ENCODE measurements at regions not wholly inside any gene's neighbourhood (a gene's known extent, or its start where the extent isn't known, plus 50 kb on each side); places are given as distances from the start of the nearest gene placed in this dataset.
A peak's percentile ranks its signal among the peaks of the same experiment; 100 is the strongest.

DNA sequence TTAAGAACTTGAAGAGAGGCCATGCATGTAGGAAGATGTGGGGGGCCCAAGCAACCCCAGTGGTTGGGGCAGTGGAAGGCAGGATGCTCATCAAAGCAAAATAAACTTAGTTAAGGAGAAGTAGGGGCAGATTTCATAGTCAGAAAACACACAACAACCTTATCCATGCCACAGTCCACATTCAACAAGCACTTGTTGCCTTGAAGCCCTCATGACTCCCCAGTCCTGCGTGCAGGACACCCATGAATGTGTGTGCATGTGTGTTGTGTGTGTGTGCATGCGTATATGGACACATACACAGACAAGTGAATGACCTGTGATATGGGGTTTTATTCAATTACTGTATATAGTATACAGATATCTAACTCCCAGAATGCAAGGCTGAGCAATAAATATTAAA, 186.9 kb downstream of the PSMG1 start:
- DNase-seq = no peak

DNA sequence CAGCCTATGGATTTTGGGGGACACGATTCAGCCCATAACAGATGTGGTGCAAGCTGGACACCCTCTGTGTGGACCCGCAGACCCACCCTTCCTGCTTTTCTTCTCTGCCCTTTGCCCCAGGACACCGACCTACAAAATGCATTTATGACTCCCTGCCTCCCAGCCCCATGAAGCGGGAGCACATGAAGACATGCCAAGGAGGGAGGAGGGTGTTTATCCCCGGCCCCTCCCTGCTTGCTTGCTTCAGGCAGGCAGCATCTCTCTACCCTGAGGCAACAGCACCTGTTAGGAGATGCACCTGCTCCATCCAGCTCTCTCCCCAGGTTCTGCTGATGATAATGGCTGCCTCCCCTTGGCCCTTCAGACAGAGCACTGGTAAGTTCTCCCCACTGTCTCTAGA, 187.5 kb downstream of the PSMG1 start:
- DNase-seq = peak; percentile 89

DNA sequence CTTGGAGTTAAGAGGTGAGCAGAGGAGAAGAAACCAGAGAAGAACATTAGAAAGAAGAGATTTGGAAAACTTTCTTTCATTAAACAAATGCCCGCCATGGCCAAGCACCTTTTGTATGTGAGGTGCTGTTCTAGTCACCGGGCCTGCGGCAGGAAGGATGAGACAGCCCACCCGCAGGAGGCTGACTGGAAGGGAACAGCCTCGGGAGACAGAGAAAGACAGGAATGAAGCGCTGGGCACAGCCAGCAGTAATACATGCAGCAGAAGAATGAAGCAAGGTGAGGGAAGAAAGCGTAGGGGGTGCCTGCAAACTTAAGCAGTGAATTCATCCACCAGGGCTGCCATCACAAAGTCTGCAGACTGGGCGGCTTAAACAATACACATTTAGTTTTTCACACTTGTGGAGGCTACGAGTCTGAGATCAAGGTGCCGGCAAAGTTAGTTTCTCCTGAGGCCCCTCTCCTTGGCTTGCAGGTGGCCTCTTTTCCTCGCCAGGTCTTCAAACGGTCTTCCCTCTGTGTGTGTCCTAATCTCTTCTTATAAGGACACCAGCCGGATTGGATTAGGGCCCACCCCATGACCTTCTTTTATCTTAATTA, 188.1 kb downstream of the PSMG1 start:
- no peak for DNase-seq

DNA sequence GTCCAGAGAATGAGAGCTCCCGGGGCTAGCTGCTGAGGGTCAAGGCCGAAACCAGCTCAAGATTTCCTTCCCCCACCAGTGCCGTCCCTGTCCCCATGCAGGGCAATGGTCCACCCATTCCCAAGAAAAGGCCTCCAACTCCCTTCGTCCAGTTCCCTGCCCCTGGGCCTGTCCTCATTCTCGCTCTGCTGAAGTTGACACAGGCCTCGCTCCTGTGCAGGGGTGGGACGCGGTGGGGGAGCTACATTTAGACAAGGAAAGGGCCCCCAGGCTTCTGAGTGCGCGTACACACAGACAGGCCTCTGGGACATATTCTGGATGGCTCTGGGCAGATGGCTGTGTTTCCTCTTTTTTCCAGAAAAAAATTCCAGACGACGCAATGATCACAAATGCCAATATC, 188.3 kb downstream of the ETS2 start:
- DNase-seq = no peak

DNA sequence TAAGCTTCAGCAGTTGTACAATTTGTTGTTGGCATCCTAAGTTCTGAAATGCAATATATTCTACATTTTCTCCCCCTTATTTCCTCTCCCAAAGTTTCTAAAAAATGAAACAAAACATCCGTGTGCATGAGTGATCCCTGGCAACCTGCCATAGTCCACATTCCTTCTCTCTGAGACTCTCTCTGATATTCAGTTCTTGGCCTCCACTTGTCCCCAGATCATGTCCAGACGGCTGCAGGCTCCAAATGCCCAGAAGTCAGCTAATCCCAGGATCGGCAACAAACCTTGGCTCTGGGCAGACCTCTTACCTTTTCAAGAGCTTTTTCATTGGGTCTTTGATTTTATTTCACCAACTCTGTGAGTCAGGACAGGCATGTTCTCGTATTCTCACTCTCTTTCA, 187.8 kb downstream of the ETS2 start:
- DNase-seq = no peak

DNA sequence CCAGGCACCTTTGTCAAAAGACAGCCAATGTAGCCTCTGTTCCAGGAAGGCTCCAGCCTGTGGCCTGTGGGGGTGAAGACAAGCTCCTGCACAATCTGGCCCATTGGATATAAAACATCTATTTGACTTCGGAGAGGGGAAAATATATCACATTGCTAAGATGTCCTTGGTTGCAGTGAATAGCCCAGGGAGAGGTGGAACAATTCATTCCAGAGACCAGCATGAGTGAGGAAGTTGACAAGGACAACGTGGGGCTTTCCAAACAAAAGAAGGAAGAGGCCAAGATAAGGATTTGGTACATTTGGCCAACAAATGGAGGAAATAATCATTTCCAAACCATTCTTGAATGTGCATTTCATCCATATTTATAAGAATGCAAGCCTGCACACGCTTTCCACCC, 187.0 kb downstream of the ETS2 start:
- DNase-seq = no peak

DNA sequence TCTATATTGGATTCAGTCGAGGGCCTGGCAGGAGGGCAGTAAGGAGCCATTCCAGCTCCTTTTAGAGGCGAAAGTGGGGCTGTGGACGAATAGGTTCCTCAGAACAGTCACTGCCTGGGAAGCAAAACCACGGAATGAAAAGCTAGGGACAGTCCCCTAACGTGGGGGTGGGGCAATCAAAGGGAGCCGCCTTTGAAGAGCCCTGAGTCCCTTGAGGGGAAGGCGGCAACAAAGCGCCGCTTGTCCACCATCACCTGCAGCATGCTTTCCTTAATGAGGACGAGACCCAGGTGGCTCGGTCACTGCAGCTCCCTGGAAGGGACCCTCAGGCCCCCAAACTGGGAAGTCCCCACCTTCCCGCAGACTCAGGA, 184.7 kb downstream of the ETS2 start:
- peak; percentile 85 for DNase-seq

DNA sequence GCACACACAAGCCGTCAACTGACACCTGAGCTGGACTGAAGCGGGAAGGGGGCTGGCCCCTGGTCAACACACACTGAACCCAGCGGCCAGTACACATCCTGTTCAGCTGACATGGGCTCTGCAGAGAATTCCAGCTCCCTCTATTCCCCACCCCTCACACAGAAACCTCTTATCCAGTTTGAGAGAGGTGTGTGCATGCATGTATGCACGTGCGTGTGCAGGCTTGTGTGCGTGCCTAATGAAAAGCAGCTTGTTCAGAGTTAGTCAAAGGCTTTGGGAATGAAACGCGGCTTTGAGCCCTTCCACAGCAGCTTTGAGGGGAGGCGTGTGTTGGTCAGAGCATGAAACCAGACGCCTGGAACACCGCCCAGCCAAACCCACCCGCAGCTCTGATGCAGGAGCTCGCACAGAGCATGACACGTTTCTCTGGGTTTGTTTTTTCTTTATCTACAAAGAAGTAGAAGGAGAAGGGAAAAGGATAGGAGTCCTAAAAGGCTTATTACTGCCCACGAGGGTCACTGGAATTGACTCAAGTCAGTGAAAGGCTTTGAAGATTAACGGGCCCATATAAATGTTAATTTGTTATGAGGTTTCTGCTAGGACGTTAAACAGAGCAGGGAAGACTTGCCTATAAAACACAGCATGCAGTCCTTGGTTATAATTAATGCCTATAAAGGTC, 184.2 kb downstream of the ETS2 start:
- DNase-seq = peak; percentile 90

DNA sequence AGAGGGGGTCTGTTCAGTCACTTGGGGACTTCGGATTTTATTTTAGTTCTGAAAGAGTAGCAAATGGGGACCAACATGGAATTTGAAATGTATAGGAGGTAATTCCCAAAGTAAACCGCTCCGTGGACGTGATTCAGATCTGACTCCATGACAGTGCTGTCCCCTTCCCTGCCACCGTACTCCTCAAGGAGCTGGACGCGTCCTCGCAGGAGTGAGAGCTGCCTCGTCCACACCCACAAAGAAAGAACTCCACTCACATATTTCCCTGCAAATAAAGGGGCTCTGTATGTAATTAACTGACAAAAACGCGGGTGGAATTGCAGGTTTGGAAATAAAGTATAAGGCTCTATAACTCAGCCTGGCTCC, 183.6 kb downstream of the ETS2 start:
- DNase-seq = no peak

DNA sequence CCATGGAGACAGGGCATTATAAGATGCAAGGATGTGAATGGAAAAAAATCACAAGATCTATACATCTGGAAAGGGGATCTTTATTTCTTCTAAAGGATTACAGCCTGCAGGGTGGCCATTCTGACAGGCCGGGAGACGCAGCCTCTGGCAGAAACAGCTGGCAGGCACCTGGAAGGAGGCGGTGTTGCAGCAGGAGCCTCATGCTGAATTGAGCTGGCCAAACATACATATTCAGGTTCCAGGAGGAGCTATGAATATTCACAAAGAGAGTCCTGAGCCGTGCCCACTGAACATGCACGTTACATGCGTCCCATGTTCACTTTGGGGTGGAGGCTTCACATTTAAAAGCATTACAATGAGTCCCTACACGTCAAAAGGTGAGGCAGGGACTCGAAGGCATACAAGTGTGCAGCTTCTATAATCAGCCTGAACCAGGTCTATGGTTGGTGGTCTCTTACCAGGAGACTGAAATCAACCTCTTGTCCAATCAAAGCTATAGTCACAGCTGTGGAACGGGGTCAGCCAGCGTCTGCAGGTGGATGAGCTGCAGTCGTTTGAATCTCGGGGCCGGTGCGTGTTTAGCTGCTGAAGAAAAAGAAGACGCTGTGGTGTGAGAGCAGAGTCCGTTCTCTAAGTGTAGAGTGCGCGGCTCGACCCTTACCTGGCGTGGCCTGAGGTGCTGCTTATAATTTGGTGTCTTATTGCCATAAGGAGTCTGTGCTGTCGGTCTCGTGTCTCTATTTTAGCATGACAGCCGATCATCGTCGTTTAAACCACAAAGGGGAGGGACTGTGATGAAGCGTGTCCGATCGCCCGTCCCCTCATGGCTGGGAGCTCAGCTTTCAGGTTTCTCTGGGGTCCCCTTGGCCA, 183.0 kb downstream of the ETS2 start:
- peak; percentile 75 for DNase-seq

DNA sequence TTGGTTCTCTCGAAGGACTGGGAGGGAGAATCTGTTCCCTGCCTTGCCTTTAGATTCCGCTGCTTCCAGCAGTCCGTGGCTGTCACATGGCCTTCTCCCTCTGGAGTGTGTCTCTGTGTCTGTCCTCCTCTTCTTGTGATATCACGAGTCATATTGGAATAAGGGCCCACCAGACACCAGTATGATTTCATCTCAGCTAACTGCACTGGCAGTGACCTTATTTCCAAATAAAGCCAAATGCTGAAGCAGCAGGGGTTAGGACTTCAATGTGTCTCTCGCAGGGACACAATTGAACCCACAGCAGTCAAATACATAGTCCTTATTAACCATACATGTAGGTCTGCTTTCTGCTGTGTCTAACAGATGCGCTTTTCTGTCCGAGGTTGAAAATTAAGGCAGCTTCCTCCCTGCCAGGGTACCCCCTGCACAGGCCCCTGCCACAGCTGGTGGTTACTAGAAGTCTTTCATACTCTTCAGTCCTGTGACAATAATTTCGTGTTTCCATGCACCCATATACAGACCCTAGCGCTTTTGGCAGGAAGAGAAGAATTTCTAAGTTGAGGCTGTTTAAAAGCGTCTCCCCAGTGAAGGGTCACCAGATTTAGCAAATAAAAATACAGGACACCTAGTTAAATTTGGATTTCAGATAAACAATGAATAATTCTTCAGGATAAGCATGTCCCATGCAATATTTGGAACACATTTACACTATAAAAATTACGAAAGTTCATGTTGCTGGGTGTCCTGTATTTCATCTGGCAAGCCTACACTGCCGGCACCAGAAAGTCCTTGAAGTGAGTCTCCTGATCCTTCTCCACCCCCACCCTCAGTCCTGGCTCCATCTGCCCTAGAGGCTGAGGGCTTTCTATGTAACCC, 182.1 kb downstream of the ETS2 start:
- DNase-seq = peak; percentile 60

DNA sequence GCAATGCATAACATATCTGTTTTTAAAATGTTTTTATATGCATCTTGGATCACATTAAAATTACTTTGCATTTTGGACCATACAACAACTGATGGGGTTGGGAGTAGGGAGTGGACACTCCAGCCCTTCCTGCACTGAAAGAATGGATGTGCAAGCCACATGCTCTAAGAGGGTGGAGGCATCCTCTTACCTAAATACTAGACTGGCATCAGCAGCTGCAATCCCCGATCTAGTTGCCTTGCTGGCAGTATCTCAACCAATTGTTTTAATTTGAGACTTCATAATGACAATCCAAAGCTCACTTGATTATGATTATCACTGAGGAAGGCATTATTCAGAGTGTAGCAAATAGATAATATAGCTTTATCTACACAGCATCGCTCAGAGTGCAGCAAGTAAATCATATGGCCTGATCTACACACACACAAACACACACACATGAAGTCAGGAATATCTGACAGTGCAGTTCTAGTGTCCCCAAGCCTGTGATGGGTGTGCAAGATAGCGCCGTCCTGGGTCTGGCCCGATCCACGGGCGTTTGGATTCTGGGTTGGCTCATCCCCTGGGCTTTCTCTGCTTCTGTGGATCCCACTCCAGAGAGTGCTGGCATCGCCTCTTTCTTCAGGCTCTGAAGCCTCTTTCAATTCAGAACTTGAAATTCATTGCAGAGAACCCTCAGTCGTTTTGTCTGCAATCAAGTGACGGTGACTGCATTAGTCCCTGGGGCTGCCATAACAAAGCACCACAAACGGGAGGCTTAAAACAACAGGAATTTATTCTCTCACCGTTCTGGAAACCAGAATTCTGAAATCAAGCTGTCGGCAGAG, 181.3 kb downstream of the ETS2 start:
- DNase-seq = peak; percentile 60

DNA sequence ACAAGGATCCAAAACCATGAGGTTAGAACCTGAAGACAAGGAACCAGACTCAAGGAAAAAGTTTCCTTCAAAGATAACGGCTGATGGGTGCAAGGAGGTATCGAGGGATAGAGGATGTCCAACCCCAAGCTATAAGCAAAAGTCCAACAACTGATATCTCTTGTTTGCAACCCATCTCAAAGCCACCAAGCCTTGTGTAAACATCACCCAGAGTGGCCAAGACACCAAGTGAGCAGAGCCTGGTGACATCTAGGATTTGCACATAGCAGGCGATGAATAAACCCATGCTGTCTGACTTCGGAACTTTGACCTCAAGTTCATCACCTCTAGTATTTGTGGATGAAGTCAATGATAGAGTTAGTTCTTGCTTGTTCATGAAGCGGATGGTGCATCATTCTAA, 180.7 kb downstream of the ETS2 start:
- no peak for DNase-seq

DNA sequence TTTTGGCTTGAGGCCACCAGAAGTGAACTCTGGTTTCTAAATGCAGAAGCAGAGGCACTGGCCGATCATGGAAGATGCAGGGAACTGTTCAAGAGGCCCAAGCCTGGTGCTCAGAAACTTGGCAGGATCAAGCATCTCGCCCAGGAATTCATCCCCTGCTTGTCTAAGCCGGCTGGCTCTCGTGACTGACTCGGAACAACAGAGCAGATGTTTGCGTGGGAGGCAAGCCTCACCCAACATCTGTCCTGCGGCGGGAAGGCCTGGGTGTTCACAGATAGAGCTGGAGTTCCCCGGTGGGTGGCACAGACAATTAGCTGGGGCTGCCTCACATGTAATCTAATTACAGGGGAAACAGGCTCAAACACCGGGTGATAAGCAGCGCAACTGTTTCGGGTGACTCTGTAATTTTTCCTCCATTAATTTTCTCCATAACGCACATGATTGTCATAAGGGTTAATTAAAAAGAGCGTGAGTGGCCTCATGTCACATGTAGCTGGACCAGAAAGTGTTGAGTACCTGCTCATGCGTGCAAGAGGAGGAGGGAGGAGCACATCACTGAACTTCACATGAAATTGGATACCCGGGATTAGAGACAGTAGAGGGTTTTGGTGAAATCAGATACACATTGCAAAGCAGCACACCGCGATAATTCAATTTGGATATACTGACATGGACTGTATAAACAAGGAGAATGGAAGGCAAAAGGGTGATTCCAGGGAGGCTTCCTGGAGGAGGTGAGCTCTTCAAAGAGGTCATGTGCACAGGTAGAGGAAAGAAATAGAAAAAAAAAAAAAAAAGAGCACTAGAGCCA, 180.0 kb downstream of the ETS2 start:
- peak; percentile 90 for DNase-seq

DNA sequence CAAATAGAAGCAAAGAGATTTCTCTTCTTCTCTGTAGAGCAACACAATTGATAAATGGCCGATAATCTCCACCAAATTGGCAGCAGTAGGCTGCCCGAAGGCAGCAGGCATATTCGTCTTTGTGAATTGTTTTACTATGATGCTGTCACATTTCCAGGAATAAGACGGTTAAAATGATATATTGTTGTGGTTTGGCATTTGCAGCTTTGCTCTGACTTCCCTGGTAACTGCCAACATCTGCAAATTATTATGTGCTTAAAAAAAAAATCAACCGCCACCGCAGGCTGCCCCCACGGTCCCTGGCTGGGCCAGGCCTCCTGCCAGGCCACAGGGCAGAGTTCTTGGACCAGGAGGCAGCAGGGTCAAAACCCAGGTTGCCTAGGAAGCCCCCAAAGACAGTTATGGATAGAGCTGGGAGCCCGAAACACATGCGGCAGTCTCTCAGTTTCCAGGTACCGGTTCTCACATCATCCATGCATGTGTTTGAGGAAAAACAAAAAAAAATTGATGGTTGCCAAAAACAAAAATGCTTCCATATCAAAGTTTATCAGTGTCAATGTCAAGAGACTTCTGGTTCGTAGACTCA, 179.3 kb downstream of the ETS2 start:
- no peak for DNase-seq

DNA sequence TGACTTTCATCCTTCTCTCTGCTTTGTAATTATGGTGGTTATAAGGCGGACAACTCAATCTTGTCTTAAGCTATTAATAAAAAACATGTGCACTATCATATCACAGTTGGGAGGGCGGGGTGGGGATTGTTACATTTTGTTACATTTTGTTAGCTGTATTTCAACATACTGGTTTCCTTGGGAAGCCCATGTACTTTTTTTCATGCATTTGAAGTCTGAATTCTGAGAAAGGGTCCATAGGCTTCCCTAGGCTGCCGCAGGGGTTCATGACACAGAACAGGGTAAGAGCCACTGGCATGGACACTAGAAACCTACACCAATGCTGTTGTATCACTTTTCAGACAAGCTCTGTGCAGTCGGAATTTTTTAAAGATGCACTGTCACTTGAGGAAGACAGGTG, 178.8 kb downstream of the ETS2 start:
- DNase-seq = no peak

DNA sequence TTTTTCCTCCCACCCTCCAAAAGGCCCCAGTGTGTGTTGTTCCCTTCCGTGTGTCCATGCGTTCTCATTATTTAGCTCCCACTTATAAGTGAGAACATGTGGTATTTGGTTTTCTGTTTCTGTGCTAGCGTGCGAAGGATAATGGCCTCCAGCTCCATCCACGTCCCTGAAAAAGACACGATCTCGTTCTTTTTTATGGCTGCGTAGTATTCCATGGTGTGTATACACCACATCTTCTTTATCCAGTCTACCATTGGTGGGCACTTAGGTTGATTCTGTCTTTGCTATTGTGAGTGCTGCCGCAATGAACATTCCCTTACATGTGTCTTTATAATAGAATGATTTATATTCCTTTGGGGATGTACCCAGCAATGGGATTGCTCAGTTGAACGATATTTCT, 177.8 kb downstream of the ETS2 start:
- no peak for DNase-seq

DNA sequence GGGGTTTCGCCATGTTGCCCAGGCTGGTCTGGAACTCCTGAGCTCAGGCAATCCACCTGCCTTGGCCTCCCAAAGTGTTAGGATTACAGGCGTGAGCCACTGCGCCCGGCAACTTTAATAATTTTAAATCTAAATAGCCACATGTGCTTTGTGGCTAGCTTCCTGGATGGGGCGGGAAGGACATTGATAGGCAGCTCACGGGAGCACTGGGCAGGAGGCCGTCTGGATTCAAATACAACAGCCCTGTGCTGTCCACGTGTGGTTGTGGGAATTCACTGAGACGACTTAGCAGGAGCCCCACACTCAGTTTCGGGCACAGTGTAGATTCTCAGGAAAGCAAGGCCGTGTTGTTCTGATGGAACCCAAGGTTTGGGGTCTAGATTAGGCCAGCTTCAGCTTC, 177.1 kb downstream of the ETS2 start:
- DNase-seq = no peak

DNA sequence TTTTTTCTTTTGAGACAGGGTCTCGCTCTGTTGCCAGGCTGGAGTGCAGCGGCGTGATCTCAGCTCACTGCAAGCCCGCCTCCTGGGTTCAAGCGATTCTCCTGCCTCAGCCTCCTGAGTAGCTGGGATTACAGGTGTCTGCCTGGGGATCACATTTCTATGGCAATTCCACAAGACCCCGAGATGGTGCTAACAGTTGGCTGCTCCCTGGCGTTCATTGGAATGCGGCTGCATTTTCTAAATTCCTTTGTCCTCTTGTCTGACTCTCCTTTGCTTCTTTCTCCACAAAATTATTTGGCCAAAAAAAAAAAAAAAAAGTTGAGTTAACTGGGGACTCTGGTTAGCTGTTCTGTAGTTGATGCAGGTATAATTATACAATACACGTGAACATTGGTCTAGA, 176.4 kb downstream of the ETS2 start:
- no peak for DNase-seq

DNA sequence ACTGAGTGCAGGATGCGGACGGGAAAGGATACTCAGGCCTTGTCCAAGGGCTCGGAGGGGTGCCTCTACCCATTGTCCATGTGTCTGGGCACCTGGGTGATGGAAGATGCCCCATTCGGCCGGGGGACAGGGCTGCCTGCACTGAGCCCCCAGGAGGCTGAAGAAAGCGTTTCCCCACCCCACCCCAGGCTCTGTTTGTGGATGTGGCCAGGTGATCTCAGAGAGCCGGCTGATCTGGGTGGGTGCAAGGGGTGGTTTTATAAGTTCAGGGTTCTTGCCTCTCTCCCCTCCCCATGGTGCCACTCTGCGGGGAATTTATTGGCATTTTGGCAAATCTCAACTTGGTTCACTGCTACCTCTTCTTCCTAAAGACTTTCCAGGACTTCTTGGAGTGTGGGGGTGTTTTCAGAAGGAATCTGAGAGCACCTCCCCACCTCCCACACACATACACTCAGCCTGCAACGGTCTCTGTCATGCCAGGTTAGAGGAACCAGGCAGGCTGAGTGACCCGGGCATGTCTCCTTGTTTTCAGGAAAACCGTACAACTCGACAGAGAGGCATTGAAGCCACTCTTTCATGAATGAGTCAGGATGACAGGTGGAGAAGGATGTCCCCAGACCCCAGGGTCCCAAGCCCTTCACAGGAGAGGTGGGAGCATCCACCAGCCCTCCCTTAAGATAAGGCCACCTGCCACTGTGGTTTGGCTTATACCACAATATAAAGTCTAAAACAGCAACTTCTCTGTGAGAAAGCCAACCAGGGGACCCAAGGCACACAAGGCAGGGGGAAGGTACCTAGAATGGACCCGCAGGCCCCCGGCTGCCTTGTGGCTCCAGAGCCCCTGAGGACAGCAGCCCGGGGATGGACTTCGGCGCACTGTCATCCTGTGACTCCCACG, 174.9 kb downstream of the ETS2 start:
- no peak for DNase-seq

All from NCI-H345 (cell line).